LNCaP clone FGC (cell line): ENCODE measurements at regions not wholly inside any gene's neighbourhood (a gene's known extent, or its start where the extent isn't known, plus 50 kb on each side); places are given as distances from the start of the nearest gene placed in this dataset.

ENCODE experiments used
- DNase-seq: peaks from one replicate; pipeline ENCODE4 v3.0.0-alpha.2; 2011; ENCODE audit warnings: low read depth
- H3K4me3 ChIP-seq: 2 replicates; pipeline ENCODE4 v1.5.1; 2011; ENCODE audit warnings: mild to moderate bottlenecking, low read depth, low read length, control low read depth
- CTCF ChIP-seq: IDR thresholded peaks from 2 replicates; pipeline ENCODE4 v1.5.1; 2012; ENCODE audit warnings: mild to moderate bottlenecking; ENCODE audit not compliant: control insufficient read depth, insufficient read depth; ENCODE audit errors: extremely low read depth

- no peak for TF ChIP-seq CTCF
- H3K4me3 ChIP-seq: no peak overlapping the region
- DNase-seq: no peak
Observed at GRCh38 chr5:159467666-159468065, 137.4 kb upstream of the IL12B start.

DNA sequence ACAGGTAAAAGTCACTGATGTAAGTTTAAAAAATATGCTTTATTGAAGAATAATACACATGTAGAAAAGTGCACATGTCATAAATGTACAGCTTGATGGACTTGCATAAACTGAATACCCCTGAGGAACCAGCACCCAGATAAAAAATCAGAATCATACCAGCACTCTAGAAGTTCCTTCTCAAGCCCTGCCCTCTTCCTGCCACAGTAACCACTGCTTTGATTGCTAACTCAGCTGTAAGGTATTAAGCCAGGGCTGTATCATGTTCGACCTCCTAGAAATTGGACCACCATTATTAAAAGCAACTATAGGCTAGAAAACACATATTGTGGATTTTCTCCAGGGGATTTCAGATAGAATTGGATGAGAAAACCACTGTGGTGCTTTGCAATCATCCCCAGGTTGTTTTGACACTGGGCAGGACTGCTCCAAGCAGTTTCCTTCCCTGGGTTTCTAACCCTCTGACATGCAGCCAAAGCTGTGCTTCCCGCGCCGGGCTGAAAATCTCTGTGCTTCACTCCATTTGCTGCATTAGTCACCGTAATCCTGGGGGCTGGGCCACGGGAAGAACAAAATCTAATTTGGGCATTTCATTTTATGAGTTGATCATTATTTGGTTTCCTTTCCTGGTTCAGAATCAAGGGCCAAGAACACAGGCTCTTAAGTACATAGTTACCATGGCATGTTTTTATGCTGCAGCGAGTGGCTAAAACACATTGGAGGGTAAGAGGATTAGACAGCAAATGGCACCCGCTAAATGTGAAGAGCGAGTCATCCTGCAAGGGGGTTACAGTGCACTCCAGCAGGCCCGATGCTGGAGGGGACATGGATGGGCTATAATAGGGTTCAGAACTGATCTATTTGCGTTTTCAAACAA is 139.4 kb upstream of the IL12B start:
- no peak for TF ChIP-seq CTCF
- no peak overlapping the region for H3K4me3 ChIP-seq
- peak; percentile 61 for DNase-seq

- no peak for DNase-seq
- TF ChIP-seq CTCF: no peak
- no peak overlapping the region for H3K4me3 ChIP-seq
Observed at GRCh38 chr5:159471904-159472303, 141.6 kb upstream of the IL12B start.

DNA sequence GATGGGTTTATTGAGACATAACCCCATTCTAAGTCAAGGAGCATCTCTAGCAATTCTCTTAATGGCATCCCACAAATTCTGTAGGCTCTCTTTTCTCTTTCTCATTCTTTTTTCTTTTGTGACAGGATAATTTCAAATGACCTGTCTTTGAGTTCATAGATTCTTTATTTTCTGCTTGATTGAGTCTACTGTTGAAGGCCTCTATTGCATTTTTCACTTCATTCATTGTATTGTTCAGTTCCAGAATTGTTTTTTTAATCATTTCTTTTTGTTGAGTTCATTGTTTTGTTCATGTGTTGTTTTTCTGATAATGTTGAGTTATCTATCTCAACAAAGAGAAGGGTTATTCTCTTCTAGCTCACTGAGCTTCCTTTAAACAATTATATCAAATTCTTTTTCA is 144.7 kb upstream of the IL12B start:
- no peak for DNase-seq
- no peak for TF ChIP-seq CTCF
- no peak overlapping the region for H3K4me3 ChIP-seq

DNA sequence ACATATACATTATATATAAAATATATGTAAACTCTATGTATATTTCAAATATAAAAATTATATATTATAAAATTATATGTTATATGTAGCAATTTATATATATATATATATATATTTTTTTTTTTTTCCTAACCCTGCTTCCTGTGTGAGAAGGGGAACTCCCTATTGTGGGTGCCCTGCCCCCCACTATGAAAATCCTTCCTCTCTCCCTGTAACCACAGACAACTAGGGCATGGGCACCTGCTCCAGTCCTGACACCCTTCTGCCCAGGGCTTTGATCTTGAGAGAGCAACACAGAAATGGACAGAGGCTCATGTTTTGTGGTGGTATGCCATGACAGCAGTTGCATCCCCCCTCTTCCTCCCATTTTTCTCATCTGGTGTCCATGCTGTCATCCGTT is 148.7 kb upstream of the IL12B start:
- no peak overlapping the region for H3K4me3 ChIP-seq
- TF ChIP-seq CTCF: no peak
- no peak for DNase-seq

DNA sequence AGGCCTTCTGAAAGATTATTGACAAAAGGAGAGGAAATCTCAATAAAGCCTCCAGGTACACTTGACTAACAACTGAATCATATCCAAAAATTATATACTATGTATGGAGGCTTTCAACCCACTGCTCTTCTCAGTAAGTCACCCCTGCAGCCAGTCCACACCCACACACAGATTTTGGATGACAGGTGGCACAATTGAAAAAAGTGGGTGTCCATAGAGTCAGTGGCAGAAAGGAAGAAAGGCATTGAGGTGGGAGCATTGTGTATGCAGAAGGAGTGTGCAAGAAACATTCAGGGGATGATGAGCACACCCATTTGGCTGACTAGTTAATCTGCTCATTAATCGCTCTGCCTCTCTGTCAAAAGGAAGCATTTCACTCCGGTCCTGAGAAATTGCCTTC is 150.6 kb upstream of the IL12B start:
- no peak for TF ChIP-seq CTCF
- DNase-seq: no peak
- no peak overlapping the region for H3K4me3 ChIP-seq

DNA sequence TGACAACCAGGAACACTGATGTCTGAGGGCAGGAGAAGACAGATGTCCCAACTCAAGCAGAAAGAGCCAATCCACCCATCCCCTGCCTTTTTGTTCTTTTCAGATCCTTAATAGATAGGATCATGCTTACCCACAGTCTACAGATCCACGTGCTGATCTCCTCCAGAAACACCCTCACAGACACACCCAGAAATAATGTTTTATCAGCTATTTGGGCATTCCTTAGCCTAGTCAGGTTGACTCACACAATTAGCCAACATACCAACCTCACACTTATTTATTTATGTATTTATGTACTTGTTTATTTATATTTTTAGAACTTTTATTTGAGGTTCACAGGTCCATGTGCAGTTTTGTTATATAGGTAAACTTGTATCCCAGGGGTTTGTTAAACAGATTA is 151.5 kb upstream of the IL12B start:
- no peak for TF ChIP-seq CTCF
- H3K4me3 ChIP-seq: no peak overlapping the region
- DNase-seq: no peak
